HCT116 (cell line): ENCODE measurements at regions not wholly inside any gene's neighbourhood (a gene's known extent, or its start where the extent isn't known, plus 50 kb on each side); places are given as distances from the start of the nearest gene placed in this dataset.

Source experiments
- ATAC-seq: fragments of 200-7000 bp; cut with Tn5 transposase; 2 replicates; pipeline ENCODE4 v1.9.1; 2020; ENCODE audit warnings: mild to moderate bottlenecking, moderate library complexity
- BruUV-seq: library from RNA; stranded (reverse); fragments of 400-500 nt; replicated peaks from 2 replicates; lab custom pipeline; 2021; lab: Mats Ljungman, UMichigan
- CTCF ChIA-PET: fragments of 300-600 bp; sonication (Branson Sonifier 250); formaldehyde crosslinking; loops from one replicate; lab custom pipeline; 2021; ENCODE audit warnings: antibody characterized with exemption; lab: Charles Lee
- POLR2A ChIA-PET: fragments of 300-600, 350-600 bp; sonication (Branson Sonifier 250); formaldehyde crosslinking; loops from one replicate; lab custom pipeline; 2021; ENCODE audit warnings: antibody characterized with exemption; lab: Charles Lee
- RAD21 ChIA-PET, 2 experiments: fragments of 300-600 bp; sonication (Branson Sonifier 250); formaldehyde crosslinking; loops; one replicate each; lab custom pipeline; 2023; ENCODE audit warnings: low total read pairs in 2 of 2; ENCODE audit not compliant: uncharacterized antibody in 2 of 2, unreplicated experiment in 2 of 2, low non-redundant PET in 1 of 2; lab: Charles Lee
- DNase-seq: peaks from one replicate; pipeline ENCODE4 v3.0.0-alpha.2; 2010; ENCODE audit warnings: low read depth, low spot score
- H2AFZ ChIP-seq: fragments of 200-600 bp; shearing (Covaris generic), sonication (generic); 2 replicates; pipeline ENCODE4 v1.6.1; 2017; ENCODE audit warnings: low read depth, mixed run types, mixed read lengths, antibody characterized with exemption, low read length; ENCODE audit not compliant: poor library complexity, severe bottlenecking
- H3K27ac ChIP-seq: 2 replicates; pipeline ENCODE4 v1.5.1; 2012; ENCODE audit warnings: low read depth, low read length
- H3K27me3 ChIP-seq: fragments of 200-600 bp; sonication (generic); 2 replicates; pipeline ENCODE4 v1.6.1; 2016; ENCODE audit warnings: mixed run types, low read length, mixed read lengths; ENCODE audit not compliant: insufficient read depth
- H3K36me3 ChIP-seq, 2 experiments: fragments of 200-500 bp in 1 of 2; fragments of 200-600 bp in 1 of 2; sonication (Bioruptor generic) in 1 of 2; sonication (generic) in 1 of 2; 2 replicates each; pipeline versions ENCODE4 v1.5.1 to v1.6.1; 2014 to 2016; ENCODE audit warnings: low read length in 2 of 2, inconsistent platforms in 1 of 2, mixed read lengths in 1 of 2, mixed run types in 1 of 2; ENCODE audit not compliant: insufficient read depth in 2 of 2, control insufficient read depth in 1 of 2
- H3K4me1 ChIP-seq, 2 experiments: fragments of 200-600 bp in 1 of 2; sonication (generic) in 1 of 2; 2 replicates each; pipeline versions ENCODE4 v1.5.1 to v1.6.1; 2012 to 2017; ENCODE audit warnings: low read length in 2 of 2, inconsistent platforms in 1 of 2, mild to moderate bottlenecking in 1 of 2, mixed read lengths in 1 of 2, mixed run types in 1 of 2, moderate library complexity in 1 of 2; ENCODE audit not compliant: insufficient read depth in 2 of 2, control insufficient read depth in 1 of 2
- H3K4me2 ChIP-seq: fragments of 200-600 bp; sonication (generic); 2 replicates; pipeline ENCODE4 v1.6.1; 2017; ENCODE audit warnings: mixed run types, low read length, mixed read lengths
- H3K4me3 ChIP-seq, 2 experiments: fragments of 200-600 bp in 1 of 2; sonication (generic) in 1 of 2; replicated peaks in 1 of 2; 2 replicates each; pipeline ENCODE4 v1.5.1; 2011 to 2016; ENCODE audit warnings: low read length in 2 of 2, control low read depth in 1 of 2, low read depth in 1 of 2, mild to moderate bottlenecking in 1 of 2, mixed read lengths in 1 of 2, mixed run types in 1 of 2
- H3K79me2 ChIP-seq: fragments of 200-600 bp; sonication (generic); 2 replicates; pipeline ENCODE4 v1.6.1; 2017; ENCODE audit warnings: mild to moderate bottlenecking, mixed run types, low read length, moderate library complexity, mixed read lengths; ENCODE audit not compliant: insufficient read depth
- H3K9ac ChIP-seq: fragments of 200-600 bp; sonication (generic); 2 replicates; pipeline ENCODE4 v1.6.1; 2016; ENCODE audit warnings: low read length, mixed read lengths
- H3K9me2 ChIP-seq: fragments of 200-600 bp; sonication (generic), shearing (Covaris generic); 2 replicates; pipeline ENCODE4 v1.6.1; 2017; ENCODE audit warnings: mixed run types, mild to moderate bottlenecking, moderate library complexity; ENCODE audit not compliant: insufficient read depth
- H3K9me3 ChIP-seq, 2 experiments: fragments of 200-500 bp in 1 of 2; fragments of 200-600 bp in 1 of 2; sonication (Bioruptor generic) in 1 of 2; sonication (generic) in 1 of 2; 2 replicates each; pipeline ENCODE4 v1.6.1; 2014 to 2017; ENCODE audit warnings: low read length in 2 of 2, mixed read lengths in 2 of 2, inconsistent platforms in 1 of 2, low read depth in 1 of 2, mild to moderate bottlenecking in 1 of 2, mixed run types in 1 of 2, moderate library complexity in 1 of 2; ENCODE audit not compliant: control insufficient read depth in 1 of 2, insufficient read depth in 1 of 2
- H4K20me1 ChIP-seq: fragments of 200-600 bp; sonication (generic), shearing (Covaris generic); 2 replicates; pipeline ENCODE4 v1.6.1; 2017; ENCODE audit warnings: mixed run types, mild to moderate bottlenecking, moderate library complexity; ENCODE audit not compliant: insufficient read depth
- CBX3 ChIP-seq: IDR thresholded peaks from 2 replicates; pipeline ENCODE4 v1.6.1; 2012; ENCODE audit warnings: low read depth
- EZH2 ChIP-seq: fragments of 200-600 bp; sonication (generic); IDR thresholded peaks from 2 replicates; pipeline ENCODE4 v1.6.1; 2017; ENCODE audit warnings: antibody characterized with exemption, mixed run types
- EZH2phosphoT487 ChIP-seq: fragments of 200-600 bp; IDR thresholded peaks from 2 replicates; pipeline ENCODE4 v1.6.1; 2018; ENCODE audit warnings: antibody characterized with exemption, borderline replicate concordance
- FOSL1 ChIP-seq: IDR thresholded peaks from 2 replicates; pipeline ENCODE4 v1.6.1; 2012; ENCODE audit warnings: low read depth
- MAX ChIP-seq: IDR thresholded peaks from 2 replicates; pipeline ENCODE4 v1.6.1; 2012
- POLR2A ChIP-seq: IDR thresholded peaks from 2 replicates; pipeline ENCODE4 v1.7.0; 2011; ENCODE audit warnings: borderline replicate concordance; ENCODE audit not compliant: insufficient read depth, insufficient read length; ENCODE audit errors: extremely low read depth
- RAD21 ChIP-seq: IDR thresholded peaks from 2 replicates; pipeline ENCODE4 v1.6.1; 2012; ENCODE audit warnings: low read depth, mild to moderate bottlenecking
- SP1 ChIP-seq: IDR thresholded peaks from 2 replicates; pipeline ENCODE4 v1.6.1; 2012; ENCODE audit warnings: low read depth
- SRF ChIP-seq: IDR thresholded peaks from 2 replicates; pipeline ENCODE4 v1.6.1; 2012; ENCODE audit warnings: low read depth
- TCF7L2 ChIP-seq: IDR thresholded peaks from 2 replicates; pipeline ENCODE4 v1.7.0; 2011; ENCODE audit warnings: borderline replicate concordance, inconsistent platforms; ENCODE audit not compliant: insufficient read depth, insufficient read length; ENCODE audit errors: extremely low read depth
- YY1 ChIP-seq: IDR thresholded peaks from 2 replicates; pipeline ENCODE4 v1.6.1; 2011; ENCODE audit warnings: low read length, low read depth, moderate library complexity, mild to moderate bottlenecking; ENCODE audit not compliant: insufficient replicate concordance; ENCODE audit errors: extremely low read depth
- ZFX ChIP-seq: fragments of 450-650 bp; IDR thresholded peaks from 2 replicates; pipeline ENCODE4 v1.6.1; 2017
- intact Hi-C: fragments of 100-400 bp; cut with micrococcal nuclease; formaldehyde crosslinking; loops from 2 replicates; pipeline ENCODE4 v1.10.0; 2022

GRCh38 chr5:118310401-118310800, 677.9 kb downstream of the DTWD2 start:
- Histone ChIP-seq H3K27ac (no peak overlapping the region), H3K4me3 (no peak overlapping the region), H3K9me2 (no peaks in the 10 kb centered on the region), H3K4me1 (no peaks in the 10 kb centered on the region), H3K9me3 (no peaks in the 10 kb centered on the region), H3K79me2 (no peaks in the 10 kb centered on the region), H4K20me1 (no peaks in the 10 kb centered on the region), H3K36me3 (no peaks in the 10 kb centered on the region), H2AFZ (no peak overlapping the region), H3K27me3 (no peaks in the 10 kb centered on the region), H3K4me2 (no peak overlapping the region), H3K9ac (no peak overlapping the region)
- DNase-seq (no peak), ATAC-seq (no peak)
- no peak for TF ChIP-seq CBX3
- intact Hi-C loops, result no loop called here
- BruUV-seq, result no TSS peak
- ChIA-PET CTCF (no interaction called here), RAD21 (no interaction called here), POLR2A (no interaction called here)

- intact Hi-C loops, result no loop called here
- Histone ChIP-seq H3K9me2 (no peaks in the 10 kb centered on the region), H3K36me3 (no peaks in the 10 kb centered on the region), H3K79me2 (no peaks in the 10 kb centered on the region), H3K4me2 (no peak overlapping the region), H3K9ac (no peak overlapping the region), H3K27ac (no peak overlapping the region), H4K20me1 (no peaks in the 10 kb centered on the region), H2AFZ (no peak overlapping the region), H3K4me1 (no peaks in the 10 kb centered on the region), H3K4me3 (no peak overlapping the region), H3K9me3 (no peaks in the 10 kb centered on the region), H3K27me3 (no peaks in the 10 kb centered on the region)
- DNase-seq (no peak), ATAC-seq (no peak)
- ChIA-PET CTCF (no interaction called here), POLR2A (no interaction called here), RAD21 (no interaction called here)
- TF ChIP-seq EZH2 (no peak), POLR2A (no peak), ZFX (no peak), RAD21 (no peak), SP1 (no peak), TCF7L2 (no peak), FOSL1 (no peak), CBX3 (no peak), SRF (no peak), MAX (no peak), YY1 (no peak), EZH2phosphoT487 (no peak)
- BruUV-seq, result no TSS peak
These were observed 685.1 kb downstream of the DTWD2 start for GRCh38 chr5:118303296-118303695.
